ENCODE measurements at regions not wholly inside any gene's neighbourhood (a gene's known extent, or its start where the extent isn't known, plus 50 kb on each side); places are given as distances from the start of the nearest gene placed in this dataset.
"Not testable (repeated sequence)": the region's sequence is repeated elsewhere in the genome, so short reads cannot be mapped to it uniquely, and the experiment has no call there.

DNA sequence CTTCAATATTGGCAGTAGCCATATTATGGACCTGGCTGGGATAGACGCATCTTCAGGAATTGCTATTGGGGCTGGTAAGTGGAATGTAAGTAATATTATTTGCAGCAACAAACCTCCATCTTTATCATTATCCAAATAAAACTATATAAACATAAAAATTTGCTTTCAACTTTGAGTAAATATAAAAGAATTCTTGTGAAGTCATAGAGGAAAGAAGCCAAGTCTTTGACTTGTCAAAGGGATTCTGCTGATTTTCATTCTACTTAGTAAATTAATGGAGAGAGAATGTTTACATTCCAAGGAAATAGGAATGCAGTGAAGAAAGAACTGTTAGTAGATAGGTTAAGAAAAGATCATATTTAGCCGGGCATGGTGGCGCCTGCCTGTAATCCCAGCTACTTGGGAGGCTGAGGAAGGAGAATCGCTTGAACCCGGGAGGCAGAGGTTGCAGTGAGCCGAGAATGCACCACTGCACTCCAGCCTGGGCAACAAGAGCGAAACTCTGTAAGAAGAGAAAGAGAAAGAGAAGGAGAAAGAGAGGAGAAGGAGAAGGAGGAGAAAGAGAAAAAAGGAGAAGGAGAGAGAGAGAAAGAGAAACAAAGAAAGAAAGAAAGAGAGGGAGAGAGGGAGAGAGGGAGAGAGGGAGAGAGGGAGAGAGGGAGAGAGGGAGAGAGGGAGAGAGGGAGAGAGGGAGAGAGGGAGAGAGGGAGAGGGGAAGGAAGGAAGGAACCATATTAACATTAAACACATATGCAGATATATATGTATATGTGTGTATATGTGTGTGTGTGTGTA is 79.4 kb upstream of the GNAZ start:
- TF ChIP-seq, protein P1, sequence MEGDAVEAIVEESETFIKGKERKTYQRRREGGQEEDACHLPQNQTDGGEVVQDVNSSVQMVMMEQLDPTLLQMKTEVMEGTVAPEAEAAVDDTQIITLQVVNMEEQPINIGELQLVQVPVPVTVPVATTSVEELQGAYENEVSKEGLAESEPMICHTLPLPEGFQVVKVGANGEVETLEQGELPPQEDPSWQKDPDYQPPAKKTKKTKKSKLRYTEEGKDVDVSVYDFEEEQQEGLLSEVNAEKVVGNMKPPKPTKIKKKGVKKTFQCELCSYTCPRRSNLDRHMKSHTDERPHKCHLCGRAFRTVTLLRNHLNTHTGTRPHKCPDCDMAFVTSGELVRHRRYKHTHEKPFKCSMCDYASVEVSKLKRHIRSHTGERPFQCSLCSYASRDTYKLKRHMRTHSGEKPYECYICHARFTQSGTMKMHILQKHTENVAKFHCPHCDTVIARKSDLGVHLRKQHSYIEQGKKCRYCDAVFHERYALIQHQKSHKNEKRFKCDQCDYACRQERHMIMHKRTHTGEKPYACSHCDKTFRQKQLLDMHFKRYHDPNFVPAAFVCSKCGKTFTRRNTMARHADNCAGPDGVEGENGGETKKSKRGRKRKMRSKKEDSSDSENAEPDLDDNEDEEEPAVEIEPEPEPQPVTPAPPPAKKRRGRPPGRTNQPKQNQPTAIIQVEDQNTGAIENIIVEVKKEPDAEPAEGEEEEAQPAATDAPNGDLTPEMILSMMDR (IDR thresholded peaks at IDR 0.05 in 8 of 11, conservative IDR thresholded peaks at IDR 0.05 in 3 of 11) = not testable (repeated sequence)
- TF ChIP-seq POLR2AphosphoS5, POLR2A (IDR thresholded peaks at IDR 0.05): not testable (repeated sequence)
